ENCODE measurements at regions not wholly inside any gene's neighbourhood (a gene's known extent, or its start where the extent isn't known, plus 50 kb on each side); places are given as distances from the start of the nearest gene placed in this dataset.

GRCh38 chrX:147550217-147550616, 361.5 kb upstream of the FMR1 start:
- TF ChIP-seq CTCF (IDR thresholded peaks at IDR 0.05; ENCODE audit: low read length) = peak; percentile 52
- no peak for TF ChIP-seq EZH2 (IDR thresholded peaks at IDR 0.05; ENCODE audit: borderline replicate concordance, low read length)
